GOT3 (cell line): ENCODE measurements at regions not wholly inside any gene's neighbourhood (a gene's known extent, or its start where the extent isn't known, plus 50 kb on each side); places are given as distances from the start of the nearest gene placed in this dataset.

ENCODE experiments used
- DNase-seq: peaks from one replicate; lab custom pipeline; 2025; ENCODE audit warnings: mixed read lengths; lab: John Stamatoyannopoulos, UW

DNA sequence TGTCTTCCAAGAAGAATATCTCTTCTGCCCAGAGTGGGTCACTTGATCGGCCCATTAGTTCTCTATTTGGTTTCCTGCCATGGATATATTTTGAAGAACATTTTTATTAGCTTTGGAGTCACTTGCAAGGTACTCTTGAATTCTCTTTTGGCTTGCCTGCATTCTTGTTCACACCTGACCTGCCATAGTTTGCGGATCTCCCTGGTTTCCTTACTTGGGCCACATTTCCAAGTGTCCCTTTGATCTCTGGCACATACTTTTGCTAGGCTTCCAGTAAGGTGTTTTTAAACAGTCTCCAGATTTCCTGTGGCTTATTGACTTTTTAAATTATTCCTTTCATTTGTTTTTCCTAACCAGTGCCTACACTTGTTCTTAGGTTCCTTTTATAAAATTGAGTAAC, 488.5 kb upstream of the MDFIC2 start:
- DNase-seq: no peak

- no peak for DNase-seq
Observed at GRCh38 chr3:70789878-70790277, 477.4 kb upstream of the MDFIC2 start.

GRCh38 chr3:70780790-70781189, 468.4 kb upstream of the MDFIC2 start:
- no peak for DNase-seq

DNA sequence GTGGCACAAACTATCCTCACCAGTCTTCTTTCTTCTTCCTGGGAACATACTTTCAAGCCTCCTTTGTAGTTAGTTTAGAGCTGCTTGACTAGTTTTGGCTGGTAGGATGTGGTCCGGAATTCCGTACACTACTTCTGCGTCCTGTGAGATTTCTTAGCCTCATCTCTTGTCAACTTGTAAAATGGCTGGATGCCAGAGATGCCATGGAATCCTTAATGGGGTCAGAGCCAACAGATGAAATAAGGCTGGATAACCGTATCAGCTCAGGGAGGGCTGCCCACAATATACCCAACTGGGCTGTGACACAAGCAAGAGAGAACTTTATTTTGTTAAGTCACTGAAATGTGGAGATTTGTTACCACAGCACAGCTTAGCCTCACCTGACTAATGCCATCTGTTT, 466.9 kb upstream of the MDFIC2 start:
- no peak for DNase-seq

DNA sequence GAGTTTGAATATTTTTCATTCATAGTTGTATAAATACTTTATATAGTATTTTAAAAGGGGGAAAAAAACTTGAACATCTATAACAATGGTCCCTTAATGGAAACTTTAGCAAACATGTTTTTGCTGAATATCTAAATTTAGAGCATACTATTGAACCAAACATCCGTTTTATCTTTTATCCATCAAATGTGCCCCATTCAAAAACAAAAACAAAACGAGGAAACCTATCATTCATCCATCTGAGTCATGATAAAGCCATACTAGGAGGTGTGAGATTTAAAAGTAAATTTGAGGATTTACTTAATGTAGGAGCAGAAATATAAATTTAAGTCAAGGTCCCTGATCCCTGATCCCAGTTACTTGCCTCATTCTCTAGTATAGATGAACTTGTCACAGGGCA, 463.6 kb upstream of the MDFIC2 start:
- no peak for DNase-seq

DNA sequence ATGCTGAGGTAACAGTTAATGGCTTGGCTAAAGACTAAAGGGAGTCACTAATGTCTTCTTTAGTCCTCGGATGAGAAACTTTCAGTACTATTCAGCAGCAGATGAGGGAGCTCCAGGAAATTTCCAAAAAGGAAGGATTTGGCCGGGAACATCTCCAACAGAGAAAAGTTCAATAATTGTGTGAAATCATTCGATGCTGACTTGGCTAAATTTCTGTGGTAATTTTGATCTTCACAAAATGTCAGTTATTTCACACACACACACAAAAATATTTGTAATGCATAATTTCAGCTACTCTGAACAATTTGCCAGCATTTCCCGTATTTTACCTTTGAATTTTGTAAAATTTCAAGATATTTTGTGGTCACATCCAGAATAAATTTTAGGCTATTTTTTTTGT, 462.8 kb upstream of the MDFIC2 start:
- no peak for DNase-seq

- no peak for DNase-seq
Observed at GRCh38 chr3:70774641-70775040, 462.2 kb upstream of the MDFIC2 start.

DNA sequence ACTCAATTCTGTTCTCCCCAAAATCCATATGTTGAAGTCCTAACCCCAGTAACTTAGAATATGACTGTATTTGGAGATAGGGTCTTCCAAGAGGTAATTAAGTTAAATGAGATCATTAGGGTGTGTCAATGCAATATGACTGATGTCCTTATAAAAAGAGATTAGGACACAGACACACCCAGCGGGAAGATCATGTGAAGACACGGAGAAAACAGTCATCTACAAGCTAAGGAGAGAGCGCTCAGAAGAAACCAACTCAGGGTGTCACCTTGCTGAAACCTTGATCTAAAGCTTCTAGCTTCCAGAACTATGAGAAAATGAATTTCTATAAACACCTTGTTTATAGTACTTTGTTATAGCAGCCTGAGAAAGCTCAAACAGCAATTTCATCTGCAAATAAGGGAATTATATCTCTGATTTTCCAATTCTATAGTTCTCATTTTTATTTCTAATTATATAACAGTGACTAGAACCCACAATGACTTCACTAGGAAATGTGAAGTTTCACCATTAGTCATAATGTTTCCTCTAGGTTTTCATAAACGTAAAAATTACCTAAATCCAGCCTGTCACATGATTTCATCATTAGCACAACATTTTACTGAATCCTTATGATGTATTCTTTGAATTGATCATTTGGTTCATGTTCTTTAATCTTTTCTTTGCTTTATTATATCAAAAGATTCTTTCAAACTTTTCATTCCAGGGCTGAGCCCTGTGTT, 459.1 kb upstream of the MDFIC2 start:
- DNase-seq: no peak

GRCh38 chr3:70770650-70771049, 458.2 kb upstream of the MDFIC2 start:
- DNase-seq: no peak

GRCh38 chr3:70766301-70766700, 453.9 kb upstream of the MDFIC2 start:
- DNase-seq: no peak

GRCh38 chr3:70763894-70764293, 451.5 kb upstream of the MDFIC2 start:
- no peak for DNase-seq

- no peak for DNase-seq
Observed at GRCh38 chr3:70757658-70758057, 445.2 kb upstream of the MDFIC2 start.

DNA sequence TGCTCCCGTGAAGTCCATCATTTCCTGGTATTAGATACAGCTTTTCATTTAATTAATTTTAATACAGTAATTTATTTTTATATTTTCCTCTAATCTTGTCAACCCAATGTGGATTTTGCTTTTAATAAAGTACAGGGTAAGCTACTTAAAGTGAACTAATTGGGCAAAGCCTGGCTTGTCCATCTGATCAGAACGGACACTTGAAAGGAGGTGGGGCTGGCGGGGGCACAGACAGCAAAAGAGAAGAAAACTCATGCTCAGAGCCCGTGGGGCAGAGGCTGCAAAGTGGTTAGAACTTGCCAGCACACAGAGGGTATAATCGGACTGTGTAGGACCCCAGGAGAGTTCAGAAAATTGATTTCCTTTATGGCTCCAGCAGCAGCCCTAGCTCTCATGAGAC, 443.1 kb upstream of the MDFIC2 start:
- no peak for DNase-seq

- no peak for DNase-seq
Observed at GRCh38 chr3:70754314-70754713, 441.9 kb upstream of the MDFIC2 start.

DNA sequence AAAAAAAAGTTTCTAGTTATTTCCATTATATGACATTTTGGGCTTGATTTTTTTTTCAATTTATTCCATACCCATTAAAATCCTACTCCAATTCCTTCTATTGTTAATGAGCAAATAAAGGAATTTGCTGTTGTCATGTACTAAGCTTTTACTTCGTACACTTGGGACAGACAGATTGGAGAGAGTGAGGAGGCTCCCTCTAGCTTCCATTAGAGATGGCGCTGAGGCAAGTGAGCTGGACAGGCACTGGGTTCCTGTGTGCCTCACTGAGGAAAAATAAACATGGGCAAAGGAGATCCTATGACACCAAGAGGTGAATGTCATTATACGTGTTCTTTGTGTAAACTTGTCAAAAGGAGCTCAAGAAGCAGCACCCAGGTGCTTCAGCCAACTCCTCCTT, 441.1 kb upstream of the MDFIC2 start:
- DNase-seq: no peak

- no peak for DNase-seq
Observed at GRCh38 chr3:70752051-70752450, 439.6 kb upstream of the MDFIC2 start.

- no peak for DNase-seq
Observed at GRCh38 chr3:70749122-70749521, 436.7 kb upstream of the MDFIC2 start.

DNA sequence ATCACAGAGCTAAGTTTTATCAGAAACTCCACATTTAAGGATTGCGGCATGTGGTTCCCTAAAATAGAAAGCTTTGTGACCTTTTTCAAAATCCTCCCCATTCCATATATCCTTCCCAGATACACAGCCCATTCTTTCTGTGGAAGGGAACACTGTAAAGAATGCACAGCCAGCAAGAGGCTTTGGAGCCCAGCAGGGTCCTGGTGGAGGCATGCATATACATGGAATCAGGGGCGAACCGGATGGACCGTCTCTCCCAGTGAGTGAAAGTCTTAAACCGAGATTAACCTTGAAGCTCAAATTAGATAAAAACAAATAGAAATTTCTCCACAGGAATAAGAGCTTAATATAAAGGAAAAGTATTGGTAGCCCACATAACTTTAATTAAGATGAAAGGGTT, 436.2 kb upstream of the MDFIC2 start:
- DNase-seq: no peak

GRCh38 chr3:70747847-70748246, 435.4 kb upstream of the MDFIC2 start:
- DNase-seq: no peak

- DNase-seq: no peak
Observed at GRCh38 chr3:70744536-70744935, 432.1 kb upstream of the MDFIC2 start.

GRCh38 chr3:70743754-70744153, 431.3 kb upstream of the MDFIC2 start:
- no peak for DNase-seq

GRCh38 chr3:70742081-70742480, 429.6 kb upstream of the MDFIC2 start:
- DNase-seq: no peak

- DNase-seq: no peak
Observed at GRCh38 chr3:70740872-70741271, 428.4 kb upstream of the MDFIC2 start.

- DNase-seq: no peak
Observed at GRCh38 chr3:70740071-70740470, 427.6 kb upstream of the MDFIC2 start.

GRCh38 chr3:70738291-70738681, 425.8 kb upstream of the MDFIC2 start:
- DNase-seq: no peak
